ENCODE measurements at regions not wholly inside any gene's neighbourhood (a gene's known extent, or its start where the extent isn't known, plus 50 kb on each side); places are given as distances from the start of the nearest gene placed in this dataset.

GRCh38 chr5:3261081-3261480, 334.6 kb upstream of the IRX1 start:
- TF ChIP-seq, protein P1, sequence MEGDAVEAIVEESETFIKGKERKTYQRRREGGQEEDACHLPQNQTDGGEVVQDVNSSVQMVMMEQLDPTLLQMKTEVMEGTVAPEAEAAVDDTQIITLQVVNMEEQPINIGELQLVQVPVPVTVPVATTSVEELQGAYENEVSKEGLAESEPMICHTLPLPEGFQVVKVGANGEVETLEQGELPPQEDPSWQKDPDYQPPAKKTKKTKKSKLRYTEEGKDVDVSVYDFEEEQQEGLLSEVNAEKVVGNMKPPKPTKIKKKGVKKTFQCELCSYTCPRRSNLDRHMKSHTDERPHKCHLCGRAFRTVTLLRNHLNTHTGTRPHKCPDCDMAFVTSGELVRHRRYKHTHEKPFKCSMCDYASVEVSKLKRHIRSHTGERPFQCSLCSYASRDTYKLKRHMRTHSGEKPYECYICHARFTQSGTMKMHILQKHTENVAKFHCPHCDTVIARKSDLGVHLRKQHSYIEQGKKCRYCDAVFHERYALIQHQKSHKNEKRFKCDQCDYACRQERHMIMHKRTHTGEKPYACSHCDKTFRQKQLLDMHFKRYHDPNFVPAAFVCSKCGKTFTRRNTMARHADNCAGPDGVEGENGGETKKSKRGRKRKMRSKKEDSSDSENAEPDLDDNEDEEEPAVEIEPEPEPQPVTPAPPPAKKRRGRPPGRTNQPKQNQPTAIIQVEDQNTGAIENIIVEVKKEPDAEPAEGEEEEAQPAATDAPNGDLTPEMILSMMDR (IDR thresholded peaks at IDR 0.05): no peak
- Mint-ChIP-seq H3K9me3 (peaks cover 38% of the 10 kb centered on the region), H3K36me3 (ENCODE audit: low read depth) (peaks cover 15% of the 10 kb centered on the region)

GRCh38 chr5:3258050-3258449, 337.6 kb upstream of the IRX1 start:
- no peaks in the 10 kb centered on the region; the same call in 1 of the 2 replicates for H3K27me3 Mint-ChIP-seq (ENCODE audit: insufficient read depth)
- no peak for DNase-seq
- H3K4me3 Mint-ChIP-seq: no peak overlapping the region
- H3K27ac Mint-ChIP-seq: no peak overlapping the region
- no peaks in the 10 kb centered on the region for H3K4me1 Mint-ChIP-seq (ENCODE audit: low read depth)
- H3K36me3 Mint-ChIP-seq (ENCODE audit: low read depth): peaks cover 15% of the 10 kb centered on the region
- TF ChIP-seq, protein P1 (IDR thresholded peaks at IDR 0.05): no peak
- H3K9me3 Mint-ChIP-seq: peaks cover 45% of the 10 kb centered on the region

More at GRCh38 chr5:3261081-3261480, 334.6 kb upstream of the IRX1 start:
- Mint-ChIP-seq H3K27ac (no peak overlapping the region), H3K27me3 (ENCODE audit: insufficient read depth) (no peaks in the 10 kb centered on the region; the same call in 1 of the 2 replicates), H3K4me1 (ENCODE audit: low read depth) (no peaks in the 10 kb centered on the region), H3K4me3 (no peak overlapping the region)
- DNase-seq: no peak

- TF ChIP-seq, protein P1 (IDR thresholded peaks at IDR 0.05): no peak
- Mint-ChIP-seq H3K27ac (no peak overlapping the region), H3K4me1 (ENCODE audit: low read depth) (no peaks in the 10 kb centered on the region), H3K36me3 (ENCODE audit: low read depth) (no peaks in the 10 kb centered on the region), H3K27me3 (ENCODE audit: insufficient read depth) (no peaks in the 10 kb centered on the region), H3K9me3 (peaks cover 54% of the 10 kb centered on the region), H3K4me3 (no peak overlapping the region)
- no peak for DNase-seq
Measured at GRCh38 chr5:3252235-3252634, 343.4 kb upstream of the IRX1 start.

GRCh38 chr5:3251784-3252183, 343.8 kb upstream of the IRX1 start:
- TF ChIP-seq, protein P1 (IDR thresholded peaks at IDR 0.05): no peak
- H3K27ac Mint-ChIP-seq: no peak overlapping the region
- no peak for DNase-seq
- H3K9me3 Mint-ChIP-seq: peaks cover 54% of the 10 kb centered on the region
- no peak overlapping the region for H3K4me3 Mint-ChIP-seq
- no peaks in the 10 kb centered on the region for H3K4me1 Mint-ChIP-seq (ENCODE audit: low read depth)
- H3K27me3 Mint-ChIP-seq (ENCODE audit: insufficient read depth): no peaks in the 10 kb centered on the region
- no peaks in the 10 kb centered on the region for H3K36me3 Mint-ChIP-seq (ENCODE audit: low read depth)

- Mint-ChIP-seq H3K4me3 (no peak overlapping the region), H3K9me3 (peaks cover 44% of the 10 kb centered on the region), H3K36me3 (ENCODE audit: low read depth) (no peaks in the 10 kb centered on the region), H3K4me1 (ENCODE audit: low read depth) (no peaks in the 10 kb centered on the region), H3K27me3 (ENCODE audit: insufficient read depth) (no peaks in the 10 kb centered on the region), H3K27ac (no peak overlapping the region)
- DNase-seq: no peak
- TF ChIP-seq, protein P1 (IDR thresholded peaks at IDR 0.05): no peak
Measured at GRCh38 chr5:3249401-3249800, 346.2 kb upstream of the IRX1 start.

Measured in HFFc6 (cell line).